GM23248 (cell line): ENCODE measurements at regions not wholly inside any gene's neighbourhood (a gene's known extent, or its start where the extent isn't known, plus 50 kb on each side); places are given as distances from the start of the nearest gene placed in this dataset.

Experiments
- DNase-seq: peaks from one replicate; pipeline ENCODE4 v3.0.0-alpha.2; 2015
- H2AFZ ChIP-seq: fragments of 200-600 bp; sonication (generic); 2 replicates; pipeline ENCODE4 v1.6.1; 2016; ENCODE audit warnings: antibody characterized with exemption
- H3F3A ChIP-seq: fragments of 200-600 bp; sonication (generic); 2 replicates; pipeline ENCODE4 v1.6.1; 2016; ENCODE audit warnings: mild to moderate bottlenecking, antibody characterized with exemption, mixed run types; ENCODE audit not compliant: insufficient read depth
- H3K27ac ChIP-seq: fragments of 200-600 bp; sonication (generic); 2 replicates; pipeline ENCODE4 v1.5.1; 2016; ENCODE audit warnings: mild to moderate bottlenecking
- H3K27me3 ChIP-seq: fragments of 200-600 bp; sonication (generic); replicated peaks from 2 replicates; pipeline ENCODE4 v1.6.1; 2016; ENCODE audit warnings: mild to moderate bottlenecking; ENCODE audit not compliant: insufficient read depth
- H3K36me3 ChIP-seq: fragments of 200-600 bp; sonication (generic); 2 replicates; pipeline ENCODE4 v1.6.1; 2016; ENCODE audit warnings: low read depth, mild to moderate bottlenecking
- H3K4me1 ChIP-seq: fragments of 200-600 bp; sonication (generic); 2 replicates; pipeline ENCODE4 v1.6.1; 2016; ENCODE audit warnings: mild to moderate bottlenecking; ENCODE audit not compliant: insufficient read depth
- H3K4me2 ChIP-seq: fragments of 200-600 bp; sonication (generic); one replicate; pipeline ENCODE4 v1.6.1; 2016; ENCODE audit warnings: mild to moderate bottlenecking; ENCODE audit not compliant: unreplicated experiment
- H3K4me3 ChIP-seq: fragments of 200-600 bp; sonication (generic); 2 replicates; pipeline ENCODE4 v1.5.1; 2016; ENCODE audit warnings: mild to moderate bottlenecking
- H3K79me2 ChIP-seq: fragments of 200-600 bp; sonication (generic); 2 replicates; pipeline ENCODE4 v1.6.1; 2016; ENCODE audit warnings: mild to moderate bottlenecking; ENCODE audit not compliant: insufficient read depth
- H3K9ac ChIP-seq: fragments of 200-600 bp; sonication (generic); 2 replicates; pipeline ENCODE4 v1.6.1; 2016; ENCODE audit warnings: mild to moderate bottlenecking
- H3K9me2 ChIP-seq: fragments of 200-600 bp; sonication (generic); 2 replicates; pipeline ENCODE4 v1.6.1; 2016; ENCODE audit warnings: mixed run types, mild to moderate bottlenecking, moderate library complexity; ENCODE audit not compliant: insufficient read depth
- H3K9me3 ChIP-seq: fragments of 200-600 bp; sonication (generic); one replicate; pipeline ENCODE4 v1.6.1; 2017; ENCODE audit warnings: low read depth
- H4K20me1 ChIP-seq: fragments of 200-600 bp; sonication (generic); 2 replicates; pipeline ENCODE4 v1.6.0; 2016; ENCODE audit not compliant: insufficient read depth
- EZH2 ChIP-seq: fragments of 200-600 bp; sonication (generic); IDR thresholded peaks from 2 replicates; pipeline ENCODE4 v1.6.1; 2018; ENCODE audit warnings: antibody characterized with exemption, mild to moderate bottlenecking; ENCODE audit not compliant: insufficient read depth, poor library complexity, severe bottlenecking
- EZH2phosphoT487 ChIP-seq: fragments of 200-600 bp; sonication (generic); IDR thresholded peaks from 2 replicates; pipeline ENCODE4 v1.6.1; 2018; ENCODE audit warnings: antibody characterized with exemption, moderate library complexity, mild to moderate bottlenecking, low read depth; ENCODE audit not compliant: insufficient read depth
- WGBS, 2 experiments: methylation state at CpG; one replicate each; pipeline ENCODE4 v1.1.6; 2015 to 2017; ENCODE audit warnings: low lambda C conversion rate in 2 of 2, low coverage in 1 of 2; ENCODE audit errors: missing lambda C conversion rate in 2 of 2; 5-methylcytosine and 5-hydroxymethylcytosine counted together
- in situ Hi-C: fragments of 300-500 bp; cut with MboI; formaldehyde crosslinking; loops from 2 replicates; pipeline ENCODE4 v1.15.0; 2020

DNA sequence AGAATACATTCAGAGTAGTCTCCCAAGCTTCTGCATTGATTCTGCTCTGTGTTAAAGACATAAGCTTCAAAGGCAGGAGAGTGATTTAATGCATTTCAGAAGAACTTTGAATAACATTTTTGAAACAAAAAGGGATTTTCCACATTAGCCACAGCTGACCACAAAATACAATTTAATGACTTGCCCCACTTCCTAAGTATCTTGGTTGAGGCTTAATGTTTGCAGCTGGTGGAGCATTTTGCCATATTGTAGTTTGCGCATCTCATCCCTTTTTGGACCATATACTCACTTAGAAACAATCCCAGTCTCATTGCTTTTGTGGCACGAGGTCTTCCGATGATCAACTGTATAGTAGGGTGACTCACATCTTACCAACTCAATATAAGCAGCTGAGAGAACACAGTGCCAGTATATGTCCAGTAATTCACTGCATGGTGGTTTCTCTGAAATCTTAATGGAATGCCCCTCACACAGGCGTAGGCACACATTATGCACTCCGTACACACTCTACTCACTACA lies 455.8 kb upstream of the PTGER4 start:
- DNase-seq, result peak; percentile 90
- H3K27ac ChIP-seq, result no peak overlapping the region
- H3K4me3 ChIP-seq, result no peak overlapping the region
- H3K9me2 ChIP-seq, result no peaks in the 10 kb centered on the region
- no peaks in the 10 kb centered on the region for H3K9me3 ChIP-seq
- no peak overlapping the region for H3K9ac ChIP-seq
- H3K36me3 ChIP-seq, result no peaks in the 10 kb centered on the region
- 32 to 38% methylated on average over 5 of the region's 5 CpGs for WGBS, 2 experiments
- in situ Hi-C loops, result no loop called here
- no peaks in the 10 kb centered on the region for H3K79me2 ChIP-seq
- no peak overlapping the region for H2AFZ ChIP-seq
- peaks cover 22% of the 10 kb centered on the region for H3F3A ChIP-seq
- no peaks in the 10 kb centered on the region for H4K20me1 ChIP-seq
- TF ChIP-seq EZH2phosphoT487, result no peak
- H3K27me3 ChIP-seq, result no peaks in the 10 kb centered on the region
- H3K4me2 ChIP-seq, result peak overlapping the region; percentile 50
- H3K4me1 ChIP-seq, result peaks cover 22% of the 10 kb centered on the region

DNA sequence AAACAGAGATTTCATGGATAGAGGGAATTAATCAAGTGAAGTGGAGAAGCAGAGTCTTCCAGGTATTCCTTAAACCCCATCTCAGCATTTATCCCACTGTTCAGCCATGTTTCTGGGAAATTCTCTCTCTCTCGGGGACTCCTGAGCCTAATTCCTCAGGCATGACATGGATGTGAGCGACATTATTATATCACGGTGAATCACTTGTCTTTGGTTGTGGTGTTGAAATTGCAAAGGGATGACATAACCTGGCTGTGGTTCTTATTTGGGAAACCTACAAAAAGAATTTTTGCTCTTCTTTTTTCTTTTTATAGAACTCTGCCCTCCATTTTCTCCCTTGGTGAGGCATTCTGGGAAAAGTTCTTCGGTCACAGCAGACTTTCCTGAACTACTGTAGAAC lies 457.9 kb upstream of the PTGER4 start:
- Histone ChIP-seq H2AFZ (0 out of 2 replicates have a peak overlapping the region, but pooled peaks have one; percentile 38), H3K79me2 (no peaks in the 10 kb centered on the region), H3K9me2 (no peaks in the 10 kb centered on the region), H3K4me1 (peaks cover 22% of the 10 kb centered on the region), H3K9ac (no peak overlapping the region), H3K27me3 (no peaks in the 10 kb centered on the region), H3K36me3 (no peaks in the 10 kb centered on the region), H3K9me3 (no peaks in the 10 kb centered on the region), H3K4me2 (peak overlapping the region; percentile 46), H3K4me3 (peak overlapping the region; percentile 17; the same call in 1 of the 2 replicates), H4K20me1 (no peaks in the 10 kb centered on the region), H3K27ac (peak overlapping the region; percentile 36; the same call in 1 of the 2 replicates), H3F3A (peaks cover 22% of the 10 kb centered on the region)
- peak; percentile 91 for DNase-seq
- TF ChIP-seq EZH2 (no peak), EZH2phosphoT487 (no peak)
- 8 to 11% methylated on average over 4 of the region's 4 CpGs for WGBS, 2 experiments
- in situ Hi-C loops, result no loop called here

DNA sequence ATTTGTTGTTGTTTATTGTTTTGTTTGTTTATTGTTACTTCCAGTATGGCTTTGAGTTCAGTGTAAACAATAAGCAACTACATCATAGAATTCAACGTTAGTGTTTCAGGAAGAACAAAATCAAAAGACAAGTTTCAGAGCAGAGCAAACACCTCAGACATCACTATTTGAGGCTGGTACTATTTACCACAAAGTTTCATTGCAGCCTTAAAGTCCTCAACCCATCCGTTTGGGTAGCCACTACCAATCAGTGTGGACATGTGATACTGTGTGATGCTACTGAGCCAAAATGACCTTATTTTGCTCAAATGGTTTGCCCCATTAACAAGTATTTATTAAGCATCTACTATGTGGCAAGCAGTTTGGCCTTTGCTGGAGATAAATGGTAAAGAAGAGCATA lies 458.5 kb upstream of the PTGER4 start:
- Histone ChIP-seq H3K4me2 (no peak overlapping the region), H4K20me1 (no peaks in the 10 kb centered on the region), H3K9me2 (no peaks in the 10 kb centered on the region), H3K79me2 (no peaks in the 10 kb centered on the region), H3K4me3 (no peak overlapping the region), H3K36me3 (no peaks in the 10 kb centered on the region), H3F3A (peaks cover 22% of the 10 kb centered on the region), H2AFZ (no peak overlapping the region), H3K27ac (no peak overlapping the region), H3K27me3 (no peaks in the 10 kb centered on the region), H3K9me3 (no peaks in the 10 kb centered on the region), H3K9ac (no peak overlapping the region), H3K4me1 (peaks cover 22% of the 10 kb centered on the region)
- in situ Hi-C loops, result no loop called here
- TF ChIP-seq EZH2phosphoT487 (no peak), EZH2 (no peak)
- WGBS, 2 experiments, result 51 to 58% methylated on average over 2 of the region's 2 CpGs
- DNase-seq, result no peak

DNA sequence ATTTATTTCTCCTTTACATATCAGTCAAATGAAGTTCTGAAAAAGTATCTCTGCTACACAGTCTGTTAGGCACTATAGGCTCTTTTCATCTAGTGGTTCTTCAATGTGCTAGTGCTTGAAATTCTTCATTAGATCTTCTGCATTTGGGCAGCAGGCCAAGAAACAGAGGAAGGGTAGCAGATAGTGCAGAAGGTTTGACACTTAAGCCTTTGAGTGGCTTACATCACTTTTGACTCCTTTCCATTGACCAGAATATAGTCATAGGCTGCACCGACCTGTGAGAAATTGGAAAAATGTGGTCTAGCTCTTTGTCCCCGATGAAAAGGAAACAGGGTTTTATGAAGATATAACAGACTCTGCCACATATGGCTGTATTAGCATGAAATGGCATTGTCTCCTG lies 459.5 kb upstream of the PTGER4 start:
- Histone ChIP-seq H3K27me3 (no peaks in the 10 kb centered on the region), H3K4me2 (no peak overlapping the region), H3F3A (peaks cover 22% of the 10 kb centered on the region), H3K27ac (no peak overlapping the region), H3K9ac (no peak overlapping the region), H3K9me3 (no peaks in the 10 kb centered on the region), H3K36me3 (no peaks in the 10 kb centered on the region), H3K9me2 (no peaks in the 10 kb centered on the region), H3K4me1 (peaks cover 22% of the 10 kb centered on the region), H3K4me3 (no peak overlapping the region), H3K79me2 (no peaks in the 10 kb centered on the region), H2AFZ (no peak overlapping the region), H4K20me1 (no peaks in the 10 kb centered on the region)
- peak; percentile 14 for DNase-seq
- WGBS, 2 experiments, result 23 to 31% methylated on average over 2 of the region's 2 CpGs
- in situ Hi-C loops, result no loop called here
- TF ChIP-seq EZH2phosphoT487 (no peak), EZH2 (no peak)

DNA sequence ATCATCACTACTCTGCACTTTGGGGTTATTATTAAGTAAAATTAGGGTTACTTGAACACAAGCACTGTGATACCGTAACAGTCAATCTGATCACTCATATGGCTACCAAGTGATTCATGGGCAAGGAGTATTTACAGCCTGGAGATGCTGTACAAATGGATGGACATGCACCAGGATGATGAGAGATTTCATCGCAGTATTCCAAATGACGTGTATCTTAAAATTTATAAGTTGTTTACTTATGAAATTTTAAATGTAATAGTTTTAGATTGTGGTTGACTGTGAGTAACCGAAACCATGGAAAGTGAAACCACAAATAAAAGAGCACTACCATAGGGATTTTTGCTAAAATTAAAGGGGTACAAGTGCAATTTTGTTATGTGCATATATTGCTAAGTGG lies 462.2 kb upstream of the PTGER4 start:
- H3K9ac ChIP-seq, result no peak overlapping the region
- no peak overlapping the region for H3K4me3 ChIP-seq
- no peak overlapping the region for H3K27ac ChIP-seq
- 92 to 94% methylated on average over 4 of the region's 4 CpGs for WGBS, 2 experiments
- TF ChIP-seq EZH2, result no peak
- no peak for TF ChIP-seq EZH2phosphoT487
- in situ Hi-C loops, result no loop called here
- no peak overlapping the region for H3K4me2 ChIP-seq
- H2AFZ ChIP-seq, result no peak overlapping the region
- H3K4me1 ChIP-seq, result peaks cover 10% of the 10 kb centered on the region; the same call in 1 of the 2 replicates
- H4K20me1 ChIP-seq, result no peaks in the 10 kb centered on the region
- no peak for DNase-seq
- no peaks in the 10 kb centered on the region for H3K9me2 ChIP-seq
- H3K79me2 ChIP-seq, result no peaks in the 10 kb centered on the region
- H3K9me3 ChIP-seq, result no peaks in the 10 kb centered on the region
- H3K27me3 ChIP-seq, result no peaks in the 10 kb centered on the region
- peaks cover 9% of the 10 kb centered on the region; the same call in 1 of the 2 replicates for H3F3A ChIP-seq
- no peaks in the 10 kb centered on the region for H3K36me3 ChIP-seq
